Loucy (cell line): ENCODE measurements at regions not wholly inside any gene's neighbourhood (a gene's known extent, or its start where the extent isn't known, plus 50 kb on each side); places are given as distances from the start of the nearest gene placed in this dataset.

ENCODE experiments used
- EZH2phosphoT487 ChIP-seq: fragments of 200-600 bp; IDR thresholded peaks from 2 replicates; pipeline ENCODE4 v1.6.1; 2018; ENCODE audit warnings: antibody characterized with exemption, mild to moderate bottlenecking, moderate library complexity, borderline replicate concordance
- TF ChIP-seq, protein P1 (sequence below): fragments of 200-600 bp; sonication (generic); conservative IDR thresholded peaks from 2 replicates; pipeline ENCODE4 v1.5.1; 2014; ENCODE audit warnings: mild to moderate bottlenecking, antibody characterized with exemption, low read length

DNA sequence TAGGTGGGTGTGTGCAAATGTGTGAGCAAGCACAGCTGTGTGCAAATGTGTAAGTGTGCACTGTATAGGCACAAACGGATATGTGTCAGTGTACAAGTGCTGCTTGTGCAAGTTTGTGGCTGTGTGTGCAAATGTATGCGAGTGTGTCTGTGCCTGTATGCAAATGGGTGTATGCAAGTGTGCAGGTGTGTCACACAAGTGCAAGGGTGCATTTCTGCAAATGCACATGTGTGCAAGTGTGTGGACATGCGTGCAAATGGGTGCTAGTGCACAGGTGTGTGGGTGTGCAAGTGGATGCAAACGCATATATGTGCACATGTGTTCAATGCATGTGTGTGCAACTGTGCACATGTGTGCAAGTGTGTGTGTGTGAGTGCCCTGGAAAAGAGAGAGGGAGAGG is 76.5 kb upstream of the TNRC6C start:
- TF ChIP-seq, protein P1, sequence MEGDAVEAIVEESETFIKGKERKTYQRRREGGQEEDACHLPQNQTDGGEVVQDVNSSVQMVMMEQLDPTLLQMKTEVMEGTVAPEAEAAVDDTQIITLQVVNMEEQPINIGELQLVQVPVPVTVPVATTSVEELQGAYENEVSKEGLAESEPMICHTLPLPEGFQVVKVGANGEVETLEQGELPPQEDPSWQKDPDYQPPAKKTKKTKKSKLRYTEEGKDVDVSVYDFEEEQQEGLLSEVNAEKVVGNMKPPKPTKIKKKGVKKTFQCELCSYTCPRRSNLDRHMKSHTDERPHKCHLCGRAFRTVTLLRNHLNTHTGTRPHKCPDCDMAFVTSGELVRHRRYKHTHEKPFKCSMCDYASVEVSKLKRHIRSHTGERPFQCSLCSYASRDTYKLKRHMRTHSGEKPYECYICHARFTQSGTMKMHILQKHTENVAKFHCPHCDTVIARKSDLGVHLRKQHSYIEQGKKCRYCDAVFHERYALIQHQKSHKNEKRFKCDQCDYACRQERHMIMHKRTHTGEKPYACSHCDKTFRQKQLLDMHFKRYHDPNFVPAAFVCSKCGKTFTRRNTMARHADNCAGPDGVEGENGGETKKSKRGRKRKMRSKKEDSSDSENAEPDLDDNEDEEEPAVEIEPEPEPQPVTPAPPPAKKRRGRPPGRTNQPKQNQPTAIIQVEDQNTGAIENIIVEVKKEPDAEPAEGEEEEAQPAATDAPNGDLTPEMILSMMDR: no peak
- no peak for TF ChIP-seq EZH2phosphoT487
